Omental fat pad (tissue), 3 donors: ENCODE measurements at regions not wholly inside any gene's neighbourhood (a gene's known extent, or its start where the extent isn't known, plus 50 kb on each side); places are given as distances from the start of the nearest gene placed in this dataset.
"Not testable (repeated sequence)": the region's sequence is repeated elsewhere in the genome, so short reads cannot be mapped to it uniquely, and the experiment has no call there.

ENCODE experiments used
- ATAC-seq: fragments of 150-250 bp; one replicate; pipeline ENCODE4 v1.9.1; 2016; ENCODE audit warnings: mild to moderate bottlenecking, moderate library complexity; ENCODE audit not compliant: low FRiP score
- DNase-seq: peaks from one replicate; pipeline ENCODE4 v3.0.0-alpha.2; 2019; ENCODE audit warnings: low spot score
- TF ChIP-seq, protein P1 (sequence below), 3 donors: fragments of 450-650 bp; IDR thresholded peaks; one replicate each; pipeline ENCODE4 v1.5.1; 2016 to 2017; ENCODE audit warnings: antibody characterized with exemption in 3 of 3, mild to moderate bottlenecking in 3 of 3, moderate library complexity in 2 of 3

DNA sequence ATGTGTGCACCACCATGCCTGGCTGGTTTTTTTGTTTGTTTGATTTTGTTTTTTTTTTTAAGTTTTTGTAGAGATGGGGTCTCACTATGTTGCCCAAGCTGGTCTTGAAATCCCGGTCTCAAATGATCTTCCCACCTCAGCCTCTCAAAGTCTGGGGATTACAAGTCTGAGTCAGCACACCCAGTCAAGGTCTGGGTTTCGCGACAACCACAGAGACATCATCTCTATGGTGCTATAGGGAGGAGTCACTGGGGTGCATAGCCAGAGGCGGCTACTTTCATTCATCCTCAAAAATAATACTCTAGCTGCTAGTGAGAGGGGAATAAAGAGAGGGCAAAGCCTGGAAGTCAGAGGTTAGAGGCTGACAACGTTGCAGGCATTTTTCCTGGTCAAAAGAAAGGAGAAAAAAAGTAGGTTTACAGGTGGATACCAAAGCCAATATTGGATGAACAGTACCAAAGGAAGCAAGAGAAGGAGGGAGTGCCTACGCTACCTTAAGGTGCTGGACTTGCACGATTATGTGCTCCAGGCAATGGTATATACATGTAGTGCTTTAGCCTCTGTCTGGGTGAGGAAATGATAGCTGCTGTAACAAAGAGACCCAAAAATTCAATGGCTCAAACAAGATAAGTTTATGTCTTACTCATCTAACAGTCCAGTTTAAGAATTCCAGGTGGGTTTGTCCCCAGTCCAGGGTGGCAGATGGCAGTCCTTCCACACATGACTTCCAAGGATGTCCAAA is 178.3 kb downstream of the SKIDA1 start:
- DNase-seq (no peak), ATAC-seq (peak; percentile 81)
- TF ChIP-seq, protein P1, sequence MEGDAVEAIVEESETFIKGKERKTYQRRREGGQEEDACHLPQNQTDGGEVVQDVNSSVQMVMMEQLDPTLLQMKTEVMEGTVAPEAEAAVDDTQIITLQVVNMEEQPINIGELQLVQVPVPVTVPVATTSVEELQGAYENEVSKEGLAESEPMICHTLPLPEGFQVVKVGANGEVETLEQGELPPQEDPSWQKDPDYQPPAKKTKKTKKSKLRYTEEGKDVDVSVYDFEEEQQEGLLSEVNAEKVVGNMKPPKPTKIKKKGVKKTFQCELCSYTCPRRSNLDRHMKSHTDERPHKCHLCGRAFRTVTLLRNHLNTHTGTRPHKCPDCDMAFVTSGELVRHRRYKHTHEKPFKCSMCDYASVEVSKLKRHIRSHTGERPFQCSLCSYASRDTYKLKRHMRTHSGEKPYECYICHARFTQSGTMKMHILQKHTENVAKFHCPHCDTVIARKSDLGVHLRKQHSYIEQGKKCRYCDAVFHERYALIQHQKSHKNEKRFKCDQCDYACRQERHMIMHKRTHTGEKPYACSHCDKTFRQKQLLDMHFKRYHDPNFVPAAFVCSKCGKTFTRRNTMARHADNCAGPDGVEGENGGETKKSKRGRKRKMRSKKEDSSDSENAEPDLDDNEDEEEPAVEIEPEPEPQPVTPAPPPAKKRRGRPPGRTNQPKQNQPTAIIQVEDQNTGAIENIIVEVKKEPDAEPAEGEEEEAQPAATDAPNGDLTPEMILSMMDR (IDR thresholded peaks at IDR 0.05), result no peak

DNA sequence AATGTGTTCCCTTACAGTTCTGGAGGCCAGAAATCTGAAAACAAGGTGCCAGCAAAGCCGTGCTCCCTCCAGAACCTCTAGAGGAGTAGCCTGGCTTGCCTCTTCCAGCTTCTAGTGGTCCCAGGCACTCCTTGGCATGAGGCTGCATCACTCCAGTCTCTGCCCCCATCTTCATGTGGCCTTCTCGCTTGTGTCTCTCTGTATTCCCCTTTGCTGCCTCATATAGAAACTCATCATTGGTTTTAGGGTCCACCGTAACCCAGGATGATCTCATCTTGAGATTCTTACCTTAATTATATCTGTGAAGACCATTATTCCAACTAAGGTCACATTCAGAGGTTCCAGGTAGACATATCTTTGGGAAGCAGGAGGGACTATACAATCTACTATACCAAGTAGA is 182.4 kb downstream of the SKIDA1 start:
- DNase-seq (no peak), ATAC-seq (no peak)
- TF ChIP-seq, protein P1 (IDR thresholded peaks at IDR 0.05), result no peak

DNA sequence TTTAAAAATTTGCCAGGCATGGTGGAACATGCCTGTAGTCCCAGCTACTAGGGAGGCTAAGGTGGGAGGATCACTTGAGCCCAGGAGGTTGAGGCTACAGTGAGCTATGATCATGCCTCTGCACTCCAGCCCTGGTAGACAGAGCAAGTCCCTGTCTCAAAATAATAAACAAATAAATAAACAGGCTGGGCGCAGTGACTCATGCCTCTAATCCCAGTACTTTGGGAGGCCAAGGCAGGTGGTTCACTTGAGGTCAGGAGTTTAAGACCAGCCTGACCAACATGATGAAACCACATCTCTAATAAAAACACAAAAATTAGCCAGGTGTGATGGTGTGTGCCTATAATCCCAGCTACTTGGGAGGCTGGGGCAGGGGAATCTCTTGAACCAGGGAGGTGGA is 183.0 kb downstream of the SKIDA1 start:
- ATAC-seq, DNase-seq: not testable (repeated sequence)

DNA sequence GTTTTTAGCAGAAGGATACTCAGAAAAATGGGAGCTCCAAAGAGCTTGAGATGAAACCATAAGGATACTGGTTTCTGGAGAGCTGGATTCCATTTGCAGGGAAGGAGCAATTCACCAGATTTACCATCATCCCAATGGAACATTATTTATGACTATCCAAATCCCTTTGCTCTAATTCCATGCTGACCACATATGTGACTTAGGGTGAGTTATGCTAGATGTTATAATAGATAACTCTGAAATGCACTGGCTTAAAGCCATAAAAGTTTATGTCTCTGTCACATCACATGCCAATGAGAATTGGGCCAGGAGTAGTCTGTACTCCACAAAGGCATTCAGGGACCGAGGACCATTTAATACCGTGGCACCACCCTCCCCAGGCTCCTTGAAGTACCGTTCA is 185.2 kb downstream of the SKIDA1 start:
- ATAC-seq (no peak), DNase-seq (no peak)
- TF ChIP-seq, protein P1 (IDR thresholded peaks at IDR 0.05), result no peak

DNA sequence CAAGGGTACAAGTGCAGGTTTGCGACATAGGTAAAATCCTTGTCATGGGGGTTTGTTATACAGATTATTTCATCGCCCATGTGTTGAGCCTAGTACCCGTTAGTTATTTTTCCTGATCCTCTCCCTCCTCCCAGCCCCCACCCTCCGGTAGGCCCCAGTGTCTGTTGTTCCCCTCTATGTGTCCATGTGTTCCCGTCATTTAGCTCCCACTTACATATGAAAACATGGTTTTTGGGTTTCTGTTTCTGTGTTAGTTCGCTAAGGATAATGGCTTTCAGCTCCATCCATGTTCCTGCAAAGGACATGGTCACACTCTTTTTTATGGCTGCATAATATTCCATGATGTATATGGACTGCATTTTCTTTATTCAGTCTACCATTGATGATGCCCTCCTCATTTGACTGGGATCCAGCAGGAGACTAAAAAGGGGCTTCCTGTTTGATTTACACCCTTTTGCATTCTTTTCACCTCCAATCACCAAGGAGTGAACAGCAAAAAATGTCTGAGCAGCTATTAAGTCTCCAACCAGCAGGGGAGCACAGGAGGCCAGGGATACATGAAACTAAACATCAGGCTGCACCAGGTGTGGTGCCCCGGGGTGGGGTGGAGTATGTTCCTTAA is 188.2 kb downstream of the SKIDA1 start:
- ATAC-seq (no peak), DNase-seq (no peak)
- TF ChIP-seq, protein P1 (IDR thresholded peaks at IDR 0.05), result no peak

DNA sequence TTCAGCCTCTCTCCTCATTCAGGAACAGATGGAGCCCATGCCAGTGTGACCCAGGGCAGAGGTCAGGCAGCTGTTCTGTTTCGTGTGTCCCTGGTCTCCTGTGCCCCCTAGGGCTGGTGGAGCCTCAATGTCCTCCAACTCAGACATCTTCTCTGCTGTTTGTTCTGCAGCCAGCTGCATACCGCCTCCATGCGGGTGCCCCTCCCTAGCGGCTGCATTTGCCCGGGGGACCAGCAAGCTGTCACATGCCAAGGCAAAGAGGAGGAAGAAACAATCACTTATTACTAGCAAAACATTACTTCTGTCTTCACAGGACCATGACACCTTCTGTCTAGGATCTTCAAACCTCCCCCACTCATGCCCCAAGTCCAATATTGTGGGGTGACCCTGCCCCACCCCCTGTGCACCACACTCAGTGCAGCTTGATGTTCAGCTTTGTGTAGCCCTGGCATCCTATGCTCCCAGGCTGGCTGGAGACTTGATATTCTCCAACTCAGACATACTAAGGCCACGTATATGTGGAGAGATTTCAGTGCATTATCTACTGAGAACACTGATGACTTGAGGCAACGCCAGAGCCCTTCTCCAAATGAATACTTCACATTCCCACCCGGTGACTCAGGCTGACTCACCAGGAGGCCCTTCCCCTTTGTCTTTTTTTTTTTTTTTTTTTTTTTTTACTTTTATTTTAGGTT is 188.9 kb downstream of the SKIDA1 start:
- ATAC-seq (peak; percentile 83), DNase-seq (peak; percentile 59)
- TF ChIP-seq, protein P1 (IDR thresholded peaks at IDR 0.05), result no peak

DNA sequence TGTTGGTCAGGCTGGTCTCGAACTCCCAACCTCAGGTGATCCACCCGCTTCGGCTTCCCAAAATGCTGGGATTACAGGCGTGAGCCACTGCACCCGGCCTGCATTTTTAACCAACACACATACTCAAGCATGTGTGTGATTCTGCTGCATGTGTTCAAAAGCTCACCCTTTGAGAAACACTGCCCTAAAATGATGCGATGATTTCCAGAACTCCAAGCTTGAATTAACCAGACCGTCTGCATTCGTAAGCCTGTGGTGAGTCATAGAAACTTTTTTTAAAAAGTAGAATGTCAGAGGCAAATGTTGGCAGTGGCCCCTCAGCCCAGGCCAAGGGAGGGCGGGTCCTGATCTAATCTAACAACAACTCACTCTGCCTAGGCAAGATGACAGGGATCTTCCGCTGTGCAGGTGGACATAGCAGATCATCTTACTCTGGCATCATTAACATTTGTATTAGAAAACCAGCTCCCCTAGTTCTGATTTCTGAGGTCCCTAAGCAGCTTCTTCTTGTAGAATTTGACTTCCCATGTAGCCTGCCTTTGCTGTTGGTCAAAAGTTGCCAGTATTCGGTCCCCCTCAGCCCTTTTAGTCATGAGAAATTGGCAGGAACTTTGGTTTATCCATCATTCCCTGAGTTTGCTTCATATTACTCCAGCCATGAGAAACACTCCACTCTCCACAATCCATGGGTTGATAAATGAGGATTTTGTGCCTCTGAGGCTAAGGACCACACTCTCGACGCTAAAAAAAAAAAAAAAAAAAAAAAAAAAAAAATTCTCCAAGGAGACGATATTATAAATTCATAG is 190.4 kb downstream of the SKIDA1 start:
- TF ChIP-seq, protein P1 (IDR thresholded peaks at IDR 0.05), result no peak
- DNase-seq, result peak; percentile 52
- peak; percentile 91 for ATAC-seq
